ENCODE measurements at regions not wholly inside any gene's neighbourhood (a gene's known extent, or its start where the extent isn't known, plus 50 kb on each side); places are given as distances from the start of the nearest gene placed in this dataset.
A peak's percentile ranks its signal among the peaks of the same experiment; 100 is the strongest.
"Not testable (repeated sequence)": the region's sequence is repeated elsewhere in the genome, so short reads cannot be mapped to it uniquely, and the experiment has no call there.

GRCh38 chr1:30147188-30147587 lies 576.2 kb downstream of the MATN1 start:
- H3K27me3 ChIP-seq (ENCODE audit: control insufficient read depth, insufficient read depth, low read length), result no peaks in the 10 kb centered on the region
- no peaks in the 10 kb centered on the region for H3K36me3 ChIP-seq (replicated peaks; ENCODE audit: control insufficient read depth, insufficient read depth, low read length)
- DNase-seq, result peak; percentile 2
- no peak overlapping the region for H3K4me3 ChIP-seq (ENCODE audit: insufficient read depth, low read depth, low read length)

GRCh38 chr1:30146448-30146847 lies 576.9 kb downstream of the MATN1 start:
- peak; percentile 12 for DNase-seq
- Histone ChIP-seq H3K4me3 (ENCODE audit: insufficient read depth, low read depth, low read length) (no peak overlapping the region), H3K36me3 (replicated peaks; ENCODE audit: control insufficient read depth, insufficient read depth, low read length) (no peaks in the 10 kb centered on the region), H3K27me3 (ENCODE audit: control insufficient read depth, insufficient read depth, low read length) (no peaks in the 10 kb centered on the region)

- Histone ChIP-seq H3K27me3 (ENCODE audit: control insufficient read depth, insufficient read depth, low read length) (no peaks in the 10 kb centered on the region), H3K4me3 (ENCODE audit: insufficient read depth, low read depth, low read length) (no peak overlapping the region), H3K36me3 (replicated peaks; ENCODE audit: control insufficient read depth, insufficient read depth, low read length) (no peaks in the 10 kb centered on the region)
- peak; percentile 13 for DNase-seq
Observed at GRCh38 chr1:30145723-30146303, 577.6 kb downstream of the MATN1 start.

DNA sequence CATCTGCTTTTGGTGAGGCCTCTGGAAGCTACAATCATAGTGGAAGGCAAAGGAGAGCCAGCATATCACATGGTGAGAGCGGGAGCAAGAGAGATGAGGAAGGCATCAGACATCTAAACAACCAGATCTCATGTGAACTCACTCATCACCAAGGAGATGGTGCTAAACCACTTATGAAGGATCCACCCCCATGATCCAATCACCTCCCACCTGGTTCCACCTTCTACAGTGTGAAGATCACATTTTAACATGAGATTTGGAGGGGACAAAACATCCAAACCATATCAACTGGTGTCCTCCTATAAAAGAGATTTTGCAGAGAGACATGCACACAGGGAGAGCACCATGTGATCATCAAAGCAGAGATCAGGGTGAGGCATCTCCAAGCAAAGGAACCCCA lies 578.6 kb downstream of the MATN1 start:
- Histone ChIP-seq H3K4me3 (ENCODE audit: insufficient read depth, low read depth, low read length) (no peak overlapping the region), H3K36me3 (replicated peaks; ENCODE audit: control insufficient read depth, insufficient read depth, low read length) (no peaks in the 10 kb centered on the region), H3K27me3 (ENCODE audit: control insufficient read depth, insufficient read depth, low read length) (no peaks in the 10 kb centered on the region)
- no peak for DNase-seq

GRCh38 chr1:30143517-30143916 lies 579.9 kb downstream of the MATN1 start:
- DNase-seq, result no peak
- Histone ChIP-seq H3K4me3 (ENCODE audit: insufficient read depth, low read depth, low read length) (no peak overlapping the region), H3K36me3 (replicated peaks; ENCODE audit: control insufficient read depth, insufficient read depth, low read length) (no peaks in the 10 kb centered on the region), H3K27me3 (ENCODE audit: control insufficient read depth, insufficient read depth, low read length) (no peaks in the 10 kb centered on the region)

- DNase-seq, result no peak
- Histone ChIP-seq H3K4me3 (ENCODE audit: insufficient read depth, low read depth, low read length) (no peak overlapping the region), H3K36me3 (replicated peaks; ENCODE audit: control insufficient read depth, insufficient read depth, low read length) (no peaks in the 10 kb centered on the region), H3K27me3 (ENCODE audit: control insufficient read depth, insufficient read depth, low read length) (no peaks in the 10 kb centered on the region)
Observed at GRCh38 chr1:30140566-30140965, 582.8 kb downstream of the MATN1 start.

GRCh38 chr1:30138891-30139290 lies 584.5 kb downstream of the MATN1 start:
- H3K27me3 ChIP-seq (ENCODE audit: control insufficient read depth, insufficient read depth, low read length), result no peaks in the 10 kb centered on the region
- no peak for DNase-seq
- no peak overlapping the region for H3K4me3 ChIP-seq (ENCODE audit: insufficient read depth, low read depth, low read length)
- no peaks in the 10 kb centered on the region for H3K36me3 ChIP-seq (replicated peaks; ENCODE audit: control insufficient read depth, insufficient read depth, low read length)

DNA sequence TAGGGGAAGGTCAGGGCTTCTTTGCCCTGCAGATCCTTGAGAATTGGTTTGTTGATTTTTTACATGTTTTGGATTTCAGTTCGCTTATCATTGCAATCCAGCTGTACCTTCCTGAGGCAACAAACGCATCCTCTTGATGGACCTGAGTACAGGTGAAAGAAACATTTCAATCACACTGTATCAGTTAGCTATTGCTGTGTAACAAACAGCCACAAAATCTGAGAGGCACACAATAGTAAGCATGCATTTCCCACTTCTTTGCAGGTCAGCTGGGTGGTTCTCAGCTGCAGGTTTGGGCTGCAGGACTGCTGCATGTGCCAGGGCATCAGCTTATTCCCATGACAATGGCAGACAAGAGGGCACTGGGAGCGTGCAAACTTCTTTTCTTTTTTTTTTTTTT lies 586.4 kb downstream of the MATN1 start:
- no peak overlapping the region for H3K4me3 ChIP-seq (ENCODE audit: insufficient read depth, low read depth, low read length)
- no peaks in the 10 kb centered on the region for H3K36me3 ChIP-seq (replicated peaks; ENCODE audit: control insufficient read depth, insufficient read depth, low read length)
- no peaks in the 10 kb centered on the region for H3K27me3 ChIP-seq (ENCODE audit: control insufficient read depth, insufficient read depth, low read length)
- no peak for DNase-seq

GRCh38 chr1:30135698-30136097 lies 587.7 kb downstream of the MATN1 start:
- DNase-seq, result no peak
- Histone ChIP-seq H3K4me3 (ENCODE audit: insufficient read depth, low read depth, low read length) (no peak overlapping the region), H3K36me3 (replicated peaks; ENCODE audit: control insufficient read depth, insufficient read depth, low read length) (no peaks in the 10 kb centered on the region), H3K27me3 (ENCODE audit: control insufficient read depth, insufficient read depth, low read length) (no peaks in the 10 kb centered on the region)

- peak; percentile 36 for DNase-seq
- Histone ChIP-seq H3K27me3 (ENCODE audit: control insufficient read depth, insufficient read depth, low read length) (no peaks in the 10 kb centered on the region), H3K36me3 (replicated peaks; ENCODE audit: control insufficient read depth, insufficient read depth, low read length) (no peaks in the 10 kb centered on the region), H3K4me3 (ENCODE audit: insufficient read depth, low read depth, low read length) (no peak overlapping the region)
Observed at GRCh38 chr1:30134466-30135217, 588.7 kb downstream of the MATN1 start.

- peak; percentile 49 for DNase-seq
- Histone ChIP-seq H3K4me3 (ENCODE audit: insufficient read depth, low read depth, low read length) (no peak overlapping the region), H3K36me3 (replicated peaks; ENCODE audit: control insufficient read depth, insufficient read depth, low read length) (no peaks in the 10 kb centered on the region), H3K27me3 (ENCODE audit: control insufficient read depth, insufficient read depth, low read length) (no peaks in the 10 kb centered on the region)
Observed at GRCh38 chr1:30133414-30134055, 589.9 kb downstream of the MATN1 start.

DNA sequence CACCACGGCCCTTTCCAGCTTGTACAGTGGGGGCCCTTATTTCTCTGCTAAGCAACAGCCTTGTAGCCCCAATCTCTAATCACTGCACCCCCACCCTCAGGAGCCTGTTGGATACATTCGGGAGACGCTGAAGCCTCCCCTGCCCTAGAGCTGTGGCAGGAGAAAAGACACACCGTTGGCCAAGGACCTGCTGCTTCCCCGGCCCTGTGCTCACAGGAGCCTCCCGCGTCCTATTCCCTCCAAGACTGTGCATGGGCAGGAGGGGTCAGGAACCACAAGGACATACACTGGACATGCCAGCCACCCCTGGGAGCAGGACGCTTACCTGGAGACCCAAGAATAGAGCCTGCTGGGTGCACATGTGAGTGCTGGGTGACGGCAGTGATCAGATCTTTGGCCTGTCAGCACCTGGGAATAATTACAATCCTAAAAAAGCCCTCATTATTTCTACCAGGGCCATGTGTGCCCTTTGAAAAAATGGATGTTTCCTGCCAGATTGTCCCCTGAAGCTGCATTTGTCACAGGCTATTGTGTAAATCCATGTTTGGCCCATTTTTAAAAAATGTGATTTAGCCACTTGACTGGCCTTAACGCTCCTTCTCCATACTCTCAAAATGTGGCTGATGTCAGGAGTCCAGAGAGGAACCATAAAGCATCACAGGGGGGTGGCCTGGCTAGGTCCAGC lies 590.6 kb downstream of the MATN1 start:
- DNase-seq, result no peak
- H3K36me3 ChIP-seq (replicated peaks; ENCODE audit: control insufficient read depth, insufficient read depth, low read length), result no peaks in the 10 kb centered on the region
- no peaks in the 10 kb centered on the region for H3K27me3 ChIP-seq (ENCODE audit: control insufficient read depth, insufficient read depth, low read length)

DNA sequence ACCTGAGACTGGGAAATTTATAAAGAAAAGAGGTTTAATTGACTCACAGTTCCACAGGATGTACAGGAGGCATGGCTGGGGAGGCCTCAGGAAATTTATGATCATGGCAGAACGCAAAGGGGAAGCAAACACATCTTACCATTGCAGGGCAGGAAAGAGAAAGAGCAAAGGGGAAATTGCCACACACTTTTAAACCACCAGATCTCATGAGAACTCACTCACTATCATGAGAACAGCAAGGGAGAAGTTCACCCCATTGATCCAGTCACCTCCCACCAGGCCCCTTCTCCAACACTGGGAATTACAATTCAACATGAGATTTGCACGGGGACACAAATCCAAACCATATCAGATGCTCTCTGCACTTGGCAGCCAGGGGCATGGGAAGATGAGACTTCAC lies 592.8 kb downstream of the MATN1 start:
- not testable (repeated sequence) for H3K4me3 ChIP-seq (ENCODE audit: insufficient read depth, low read depth, low read length); H3K36me3 ChIP-seq (replicated peaks; ENCODE audit: control insufficient read depth, insufficient read depth, low read length); DNase-seq; H3K27me3 ChIP-seq (ENCODE audit: control insufficient read depth, insufficient read depth, low read length)

More for the DNA sequence above, 590.6 kb downstream of the MATN1 start:
- H3K4me3 ChIP-seq (ENCODE audit: insufficient read depth, low read depth, low read length), result no peak overlapping the region

DNA sequence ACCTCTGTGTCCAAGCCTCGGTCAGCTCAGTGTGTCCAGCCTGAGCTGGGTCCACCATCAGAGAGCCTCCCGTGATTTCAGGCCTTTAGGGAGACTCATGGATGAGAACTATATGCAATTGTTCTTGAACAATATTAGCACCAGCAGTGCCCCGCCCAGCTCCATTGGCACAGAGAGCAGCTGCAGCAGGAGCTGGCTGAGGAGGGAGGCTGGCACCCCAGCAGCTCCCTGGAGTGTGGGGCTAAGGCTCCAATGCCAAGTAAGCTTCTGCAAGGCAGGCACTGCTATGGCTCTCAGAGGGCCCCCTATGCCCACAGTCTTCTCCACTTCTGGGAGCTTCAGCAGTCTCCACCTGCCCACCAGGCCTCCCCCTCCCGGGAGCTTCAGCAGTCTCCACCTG lies 593.3 kb downstream of the MATN1 start:
- Histone ChIP-seq H3K4me3 (ENCODE audit: insufficient read depth, low read depth, low read length) (no peak overlapping the region), H3K27me3 (ENCODE audit: control insufficient read depth, insufficient read depth, low read length) (no peaks in the 10 kb centered on the region), H3K36me3 (replicated peaks; ENCODE audit: control insufficient read depth, insufficient read depth, low read length) (no peaks in the 10 kb centered on the region)
- no peak for DNase-seq

All from H7 (cell line).